ENCODE measurements at regions not wholly inside any gene's neighbourhood (a gene's known extent, or its start where the extent isn't known, plus 50 kb on each side); places are given as distances from the start of the nearest gene placed in this dataset.

- H3K27ac ChIP-seq (ENCODE audit: low read depth, low read length) = no peak overlapping the region
- H4K20me1 ChIP-seq (ENCODE audit: insufficient read depth) = no peaks in the 10 kb centered on the region
- TF ChIP-seq YY1 (IDR thresholded peaks at IDR 0.05; ENCODE audit: extremely low read depth, insufficient replicate concordance, low read depth, low read length) = no peak
- no peak for TF ChIP-seq EGR1 (IDR thresholded peaks at IDR 0.05; ENCODE audit: low read depth)
- no peak for TF ChIP-seq ZNF274 (IDR thresholded peaks at IDR 0.05; ENCODE audit: low read depth, low read length)
- TF ChIP-seq FOSL1 (IDR thresholded peaks at IDR 0.05; ENCODE audit: low read depth) = no peak
- TF ChIP-seq EZH2 (IDR thresholded peaks at IDR 0.05) = no peak
- no peak for TF ChIP-seq SRF (IDR thresholded peaks at IDR 0.05; ENCODE audit: low read depth)
- TF ChIP-seq, protein P1, sequence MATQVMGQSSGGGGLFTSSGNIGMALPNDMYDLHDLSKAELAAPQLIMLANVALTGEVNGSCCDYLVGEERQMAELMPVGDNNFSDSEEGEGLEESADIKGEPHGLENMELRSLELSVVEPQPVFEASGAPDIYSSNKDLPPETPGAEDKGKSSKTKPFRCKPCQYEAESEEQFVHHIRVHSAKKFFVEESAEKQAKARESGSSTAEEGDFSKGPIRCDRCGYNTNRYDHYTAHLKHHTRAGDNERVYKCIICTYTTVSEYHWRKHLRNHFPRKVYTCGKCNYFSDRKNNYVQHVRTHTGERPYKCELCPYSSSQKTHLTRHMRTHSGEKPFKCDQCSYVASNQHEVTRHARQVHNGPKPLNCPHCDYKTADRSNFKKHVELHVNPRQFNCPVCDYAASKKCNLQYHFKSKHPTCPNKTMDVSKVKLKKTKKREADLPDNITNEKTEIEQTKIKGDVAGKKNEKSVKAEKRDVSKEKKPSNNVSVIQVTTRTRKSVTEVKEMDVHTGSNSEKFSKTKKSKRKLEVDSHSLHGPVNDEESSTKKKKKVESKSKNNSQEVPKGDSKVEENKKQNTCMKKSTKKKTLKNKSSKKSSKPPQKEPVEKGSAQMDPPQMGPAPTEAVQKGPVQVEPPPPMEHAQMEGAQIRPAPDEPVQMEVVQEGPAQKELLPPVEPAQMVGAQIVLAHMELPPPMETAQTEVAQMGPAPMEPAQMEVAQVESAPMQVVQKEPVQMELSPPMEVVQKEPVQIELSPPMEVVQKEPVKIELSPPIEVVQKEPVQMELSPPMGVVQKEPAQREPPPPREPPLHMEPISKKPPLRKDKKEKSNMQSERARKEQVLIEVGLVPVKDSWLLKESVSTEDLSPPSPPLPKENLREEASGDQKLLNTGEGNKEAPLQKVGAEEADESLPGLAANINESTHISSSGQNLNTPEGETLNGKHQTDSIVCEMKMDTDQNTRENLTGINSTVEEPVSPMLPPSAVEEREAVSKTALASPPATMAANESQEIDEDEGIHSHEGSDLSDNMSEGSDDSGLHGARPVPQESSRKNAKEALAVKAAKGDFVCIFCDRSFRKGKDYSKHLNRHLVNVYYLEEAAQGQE (IDR thresholded peaks at IDR 0.05; ENCODE audit: low read depth) = no peak
- no peak for TF ChIP-seq EZH2phosphoT487 (IDR thresholded peaks at IDR 0.05; ENCODE audit: borderline replicate concordance)
- TF ChIP-seq, protein P2, sequence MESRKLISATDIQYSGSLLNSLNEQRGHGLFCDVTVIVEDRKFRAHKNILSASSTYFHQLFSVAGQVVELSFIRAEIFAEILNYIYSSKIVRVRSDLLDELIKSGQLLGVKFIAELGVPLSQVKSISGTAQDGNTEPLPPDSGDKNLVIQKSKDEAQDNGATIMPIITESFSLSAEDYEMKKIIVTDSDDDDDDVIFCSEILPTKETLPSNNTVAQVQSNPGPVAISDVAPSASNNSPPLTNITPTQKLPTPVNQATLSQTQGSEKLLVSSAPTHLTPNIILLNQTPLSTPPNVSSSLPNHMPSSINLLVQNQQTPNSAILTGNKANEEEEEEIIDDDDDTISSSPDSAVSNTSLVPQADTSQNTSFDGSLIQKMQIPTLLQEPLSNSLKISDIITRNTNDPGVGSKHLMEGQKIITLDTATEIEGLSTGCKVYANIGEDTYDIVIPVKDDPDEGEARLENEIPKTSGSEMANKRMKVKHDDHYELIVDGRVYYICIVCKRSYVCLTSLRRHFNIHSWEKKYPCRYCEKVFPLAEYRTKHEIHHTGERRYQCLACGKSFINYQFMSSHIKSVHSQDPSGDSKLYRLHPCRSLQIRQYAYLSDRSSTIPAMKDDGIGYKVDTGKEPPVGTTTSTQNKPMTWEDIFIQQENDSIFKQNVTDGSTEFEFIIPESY (IDR thresholded peaks at IDR 0.05; ENCODE audit: extremely low read depth, insufficient replicate concordance, low read length) = no peak
- no peak for TF ChIP-seq RAD21 (IDR thresholded peaks at IDR 0.05; ENCODE audit: low read depth)
- no peak for TF ChIP-seq TCF7L2 (IDR thresholded peaks at IDR 0.05; ENCODE audit: borderline replicate concordance, extremely low read depth, insufficient read depth, insufficient read length)
- no peak for TF ChIP-seq POLR2A (IDR thresholded peaks at IDR 0.05; ENCODE audit: borderline replicate concordance, extremely low read depth, insufficient read depth, insufficient read length)
- TF ChIP-seq POLR2AphosphoS5 (IDR thresholded peaks at IDR 0.05; ENCODE audit: low read depth, low read length) = no peak
- TF ChIP-seq, protein P3, sequence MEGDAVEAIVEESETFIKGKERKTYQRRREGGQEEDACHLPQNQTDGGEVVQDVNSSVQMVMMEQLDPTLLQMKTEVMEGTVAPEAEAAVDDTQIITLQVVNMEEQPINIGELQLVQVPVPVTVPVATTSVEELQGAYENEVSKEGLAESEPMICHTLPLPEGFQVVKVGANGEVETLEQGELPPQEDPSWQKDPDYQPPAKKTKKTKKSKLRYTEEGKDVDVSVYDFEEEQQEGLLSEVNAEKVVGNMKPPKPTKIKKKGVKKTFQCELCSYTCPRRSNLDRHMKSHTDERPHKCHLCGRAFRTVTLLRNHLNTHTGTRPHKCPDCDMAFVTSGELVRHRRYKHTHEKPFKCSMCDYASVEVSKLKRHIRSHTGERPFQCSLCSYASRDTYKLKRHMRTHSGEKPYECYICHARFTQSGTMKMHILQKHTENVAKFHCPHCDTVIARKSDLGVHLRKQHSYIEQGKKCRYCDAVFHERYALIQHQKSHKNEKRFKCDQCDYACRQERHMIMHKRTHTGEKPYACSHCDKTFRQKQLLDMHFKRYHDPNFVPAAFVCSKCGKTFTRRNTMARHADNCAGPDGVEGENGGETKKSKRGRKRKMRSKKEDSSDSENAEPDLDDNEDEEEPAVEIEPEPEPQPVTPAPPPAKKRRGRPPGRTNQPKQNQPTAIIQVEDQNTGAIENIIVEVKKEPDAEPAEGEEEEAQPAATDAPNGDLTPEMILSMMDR (IDR thresholded peaks at IDR 0.05 in 2 of 3, conservative IDR thresholded peaks at IDR 0.05 in 1 of 3; ENCODE audit: borderline replicate concordance in 1 of 3, insufficient read depth in 1 of 3, low read depth in 2 of 3, low read length in 2 of 3) = no peak
- no peak for TF ChIP-seq ZFX (IDR thresholded peaks at IDR 0.05)
- TF ChIP-seq SIN3A (IDR thresholded peaks at IDR 0.05; ENCODE audit: low read depth) = no peak
- ATAC-seq (no peak), DNase-seq (ENCODE audit: low read depth, low spot score) (no peak)
- no peak overlapping the region for H3K9ac ChIP-seq (ENCODE audit: low read length)
- no peaks in the 10 kb centered on the region for H3K36me3 ChIP-seq (ENCODE audit: control insufficient read depth in 1 of 2, insufficient read depth in 2 of 2, low read length in 2 of 2)
- intact Hi-C loops (cut with micrococcal nuclease) = no loop called here
- H3K4me2 ChIP-seq (ENCODE audit: low read length) = no peak overlapping the region
- ChIA-PET CTCF (no interaction called here), POLR2A (no interaction called here), RAD21 (ENCODE audit: low non-redundant PET in 1 of 2, low total read pairs in 2 of 2, uncharacterized antibody in 2 of 2, unreplicated experiment in 2 of 2) (no interaction called here)
- H3K9me3 ChIP-seq (ENCODE audit: control insufficient read depth in 1 of 2, insufficient read depth in 1 of 2, low read depth in 1 of 2, low read length in 2 of 2) = peaks cover 14 to 19% of the 10 kb centered on the region in 2 experiments; a peak in 2 of 4 replicates
- H2AFZ ChIP-seq (ENCODE audit: low read depth, low read length, poor library complexity, severe bottlenecking) = no peak overlapping the region
- no peaks in the 10 kb centered on the region for H3K79me2 ChIP-seq (ENCODE audit: insufficient read depth, low read length)
- BruUV-seq (replicated peaks) = no TSS peak
- no peaks in the 10 kb centered on the region for H3K4me1 ChIP-seq (ENCODE audit: control insufficient read depth in 1 of 2, insufficient read depth in 2 of 2, low read length in 2 of 2)
- H3K4me3 ChIP-seq (replicated peaks in 1 of 2; ENCODE audit: low read depth in 1 of 2, low read length in 2 of 2) = no peak overlapping the region
- H3K27me3 ChIP-seq (ENCODE audit: insufficient read depth, low read length) = no peaks in the 10 kb centered on the region
- H3K9me2 ChIP-seq (ENCODE audit: insufficient read depth) = no peaks in the 10 kb centered on the region
These were observed 284.3 kb downstream of the LIG4 start for GRCh38 chr13:107931056-107931455.
